22Rv1 (cell line): ENCODE measurements at regions not wholly inside any gene's neighbourhood (a gene's known extent, or its start where the extent isn't known, plus 50 kb on each side); places are given as distances from the start of the nearest gene placed in this dataset.

ENCODE experiments used
- H3K27ac ChIP-seq: fragments of 450-650 bp; 2 replicates; pipeline ENCODE4 v1.5.1; 2017
- CTCF ChIP-seq: fragments of 450-650 bp; IDR thresholded peaks from 2 replicates; pipeline ENCODE4 v1.5.1; 2017; ENCODE audit warnings: mild to moderate bottlenecking
- ZFX ChIP-seq: fragments of 450-650 bp; IDR thresholded peaks from 2 replicates; pipeline ENCODE4 v1.6.1; 2017; ENCODE audit warnings: antibody characterized with exemption, borderline replicate concordance

- no peak overlapping the region for H3K27ac ChIP-seq
- TF ChIP-seq ZFX (no peak), CTCF (no peak)
Measured at GRCh38 chr22:34993548-34993947, 72.4 kb upstream of the ISX start.

- TF ChIP-seq CTCF, result no peak
- TF ChIP-seq ZFX, result no peak
Measured at GRCh38 chr22:34997633-34998299, 68.2 kb upstream of the ISX start.

GRCh38 chr22:34998921-34999320 is 67.0 kb upstream of the ISX start:
- TF ChIP-seq ZFX (no peak), CTCF (no peak)
- no peak overlapping the region for H3K27ac ChIP-seq

More at GRCh38 chr22:34997633-34998299, 68.2 kb upstream of the ISX start:
- no peak overlapping the region for H3K27ac ChIP-seq

- TF ChIP-seq CTCF, result no peak
- TF ChIP-seq ZFX, result no peak
- no peak overlapping the region for H3K27ac ChIP-seq
Measured at GRCh38 chr22:35008213-35008612, 57.7 kb upstream of the ISX start.

- TF ChIP-seq ZFX (no peak), CTCF (no peak)
- H3K27ac ChIP-seq, result no peak overlapping the region
Measured at GRCh38 chr22:35010543-35010942, 55.4 kb upstream of the ISX start.

GRCh38 chr22:35014812-35015211 is 51.1 kb upstream of the ISX start:
- no peak for TF ChIP-seq ZFX
- no peak for TF ChIP-seq CTCF
- H3K27ac ChIP-seq, result no peak overlapping the region
